Spleen (tissue), 11 donors: ENCODE measurements at regions not wholly inside any gene's neighbourhood (a gene's known extent, or its start where the extent isn't known, plus 50 kb on each side); places are given as distances from the start of the nearest gene placed in this dataset.

Experiments used
- DNase-seq: peaks from one replicate; pipeline ENCODE4 v3.0.0-alpha.2; 2020
- H3K27ac ChIP-seq, 8 donors: fragments of 200-600 bp; sonication (generic) in 7 of 8; 1 replicate in 4 of 8; 2 replicates in 4 of 8; pipeline versions ENCODE4 v1.5.0 to v1.8.0; 2016 to 2021; ENCODE audit warnings: inconsistent platforms in 4 of 8, mild to moderate bottlenecking in 4 of 8, moderate library complexity in 1 of 8
- H3K27me3 ChIP-seq, 7 donors: fragments of 200-600 bp; sonication (generic) in 6 of 7; replicated peaks in 1 of 7; 1 replicate in 4 of 7; 2 replicates in 3 of 7; pipeline versions ENCODE4 v1.5.0 to v1.8.0; 2016 to 2021; ENCODE audit warnings: inconsistent platforms in 3 of 7, mild to moderate bottlenecking in 1 of 7
- H3K36me3 ChIP-seq, 6 donors: fragments of 200-600 bp; sonication (generic) in 5 of 6; 1 replicate in 4 of 6; 2 replicates in 2 of 6; pipeline versions ENCODE4 v1.5.0 to v1.8.0; 2016 to 2021; ENCODE audit warnings: inconsistent platforms in 2 of 6
- H3K4me1 ChIP-seq, 6 donors: fragments of 200-600 bp; sonication (generic) in 5 of 6; 1 replicate in 3 of 6; 2 replicates in 3 of 6; pipeline versions ENCODE4 v1.5.0 to v1.8.0; 2016 to 2021; ENCODE audit warnings: inconsistent platforms in 3 of 6
- H3K4me3 ChIP-seq, 8 donors: fragments of 200-600 bp; sonication (generic) in 7 of 8; 1 replicate in 4 of 8; 2 replicates in 4 of 8; pipeline versions ENCODE4 v1.5.0 to v1.8.0; 2016 to 2021; ENCODE audit warnings: inconsistent platforms in 4 of 8, mild to moderate bottlenecking in 4 of 8, moderate library complexity in 2 of 8
- H3K9me3 ChIP-seq, 8 donors: fragments of 200-600 bp; sonication (generic) in 7 of 8; 1 replicate in 4 of 8; 2 replicates in 4 of 8; pipeline versions ENCODE4 v1.5.0 to v1.8.0; 2016 to 2021; ENCODE audit warnings: inconsistent platforms in 4 of 8
- CTCF ChIP-seq, 11 experiments: fragments of 200-600 bp in 7 of 11; fragments of 450-650 bp in 4 of 11; sonication (generic) in 4 of 11; IDR thresholded peaks in 8 of 11; conservative IDR thresholded peaks in 3 of 11; 1 replicate in 7 of 11; 2 replicates in 4 of 11; pipeline versions ENCODE4 v1.4.0 to v1.8.0; 2016 to 2021; ENCODE audit warnings: antibody characterized with exemption in 11 of 11, inconsistent platforms in 4 of 11, mild to moderate bottlenecking in 1 of 11
- POLR2A ChIP-seq, 3 donors: fragments of 450-650 bp; IDR thresholded peaks; one replicate each; pipeline ENCODE4 v1.5.1; 2017; ENCODE audit warnings: antibody characterized with exemption in 3 of 3, mild to moderate bottlenecking in 1 of 3
- POLR2AphosphoS5 ChIP-seq, 3 donors: sonication (generic); formaldehyde crosslinking; IDR thresholded peaks; one replicate each; pipeline ENCODE4 v1.5.1; 2017; ENCODE audit warnings: antibody characterized with exemption in 3 of 3
- WGBS, 5 donors: extraction: QIAGEN DNeasy Blood & Tissue Kit in 3 of 5; methylation state at CpG; one replicate each; pipeline versions ENCODE4 v1.1.5 to v1.1.7; 2013 to 2018; 5-methylcytosine and 5-hydroxymethylcytosine counted together
- intact Hi-C: fragments of 100-400 bp; cut with DNase I; formaldehyde crosslinking; loops from one replicate; pipeline ENCODE4 v1.15.0; 2023; ENCODE audit warnings: low total_unique reads
- donor health status: healthy with polysubstance abuse.
- donor health status: DM: no; HTN: no; CAD: no; lungs with moderate emphysema.
- donor health status: DM: no; HTN: no; CAD: no.
- donor health status: Bipolar disorder and iron deficiency.
- donor health status: healthy.
- donor health status: DM: no; HTN: no; CAD: no.
- donor health status: DM: yes; HTN: yes; CAD: no.

GRCh38 chr19:30659638-30660037 lies 287.5 kb downstream of the ZNF536 start:
- no peaks in the 10 kb centered on the region for H3K36me3 ChIP-seq
- H3K27ac ChIP-seq, result no peak overlapping the region
- TF ChIP-seq POLR2A (IDR thresholded peaks at IDR 0.05), result no peak
- TF ChIP-seq CTCF (IDR thresholded peaks at IDR 0.05 in 8 of 11, conservative IDR thresholded peaks at IDR 0.05 in 3 of 11), result no peak
- no peak for TF ChIP-seq POLR2AphosphoS5 (IDR thresholded peaks at IDR 0.05)
- intact Hi-C loops, result no loop called here
- H3K9me3 ChIP-seq, result peaks cover 0 to 6% (median 0%) of the 10 kb centered on the region in 8 donors
- peaks cover 0 to 5% (median 0%) of the 10 kb centered on the region in 6 donors for H3K4me1 ChIP-seq
- no peak for DNase-seq
- no peak overlapping the region for H3K4me3 ChIP-seq
- H3K27me3 ChIP-seq, result peaks cover 0 to 9% (median 0%) of the 10 kb centered on the region in 7 donors

GRCh38 chr19:30656520-30657100 lies 284.4 kb downstream of the ZNF536 start:
- WGBS, 5 donors, result 79 to 88% (median 87%) methylated on average over 10 of the region's 10 CpGs
- peaks cover 0 to 18% (median 0%) of the 10 kb centered on the region in 7 donors for H3K27me3 ChIP-seq
- H3K27ac ChIP-seq, result no peak overlapping the region
- intact Hi-C loops, result no loop called here
- no peaks in the 10 kb centered on the region for H3K36me3 ChIP-seq
- TF ChIP-seq POLR2AphosphoS5 (IDR thresholded peaks at IDR 0.05) (no peak), CTCF (IDR thresholded peaks at IDR 0.05 in 8 of 11, conservative IDR thresholded peaks at IDR 0.05 in 3 of 11) (no peak), POLR2A (IDR thresholded peaks at IDR 0.05) (no peak)
- no peaks in the 10 kb centered on the region for H3K4me1 ChIP-seq
- H3K9me3 ChIP-seq, result peaks cover 0 to 6% (median 0%) of the 10 kb centered on the region in 8 donors
- no peak for DNase-seq
- H3K4me3 ChIP-seq, result no peak overlapping the region

- Histone ChIP-seq H3K27ac (no peak overlapping the region), H3K4me3 (no peak overlapping the region), H3K27me3 (peaks cover 0 to 33% (median 0%) of the 10 kb centered on the region in 7 donors), H3K4me1 (no peaks in the 10 kb centered on the region), H3K36me3 (no peaks in the 10 kb centered on the region), H3K9me3 (no peaks in the 10 kb centered on the region)
- intact Hi-C loops, result loop anchor here (5.0 kb wide), 1 partner anchor 432 kb away; no protein-coding TSS in a partner anchor
- WGBS, 5 donors, result 76 to 86% (median 80%) methylated on average over 13 of the region's 13 CpGs
- no peak for TF ChIP-seq POLR2A (IDR thresholded peaks at IDR 0.05)
- TF ChIP-seq CTCF (IDR thresholded peaks at IDR 0.05 in 8 of 11, conservative IDR thresholded peaks at IDR 0.05 in 3 of 11), result no peak
- no peak for TF ChIP-seq POLR2AphosphoS5 (IDR thresholded peaks at IDR 0.05)
- no peak for DNase-seq
Measured at GRCh38 chr19:30653646-30654386, 281.6 kb downstream of the ZNF536 start.

- WGBS, 5 donors, result 75 to 84% (median 83%) methylated on average over 8 to 10 of the region's 10 CpGs
- Histone ChIP-seq H3K4me3 (no peak overlapping the region), H3K4me1 (no peaks in the 10 kb centered on the region), H3K36me3 (no peaks in the 10 kb centered on the region), H3K27me3 (peaks cover 0 to 40% (median 6%) of the 10 kb centered on the region in 7 donors), H3K27ac (no peak overlapping the region), H3K9me3 (no peaks in the 10 kb centered on the region)
- TF ChIP-seq CTCF (IDR thresholded peaks at IDR 0.05 in 8 of 11, conservative IDR thresholded peaks at IDR 0.05 in 3 of 11), result no peak
- TF ChIP-seq POLR2A (IDR thresholded peaks at IDR 0.05), result no peak
- TF ChIP-seq POLR2AphosphoS5 (IDR thresholded peaks at IDR 0.05), result no peak
- intact Hi-C loops, result loop anchor here (5.0 kb wide), 1 partner anchor 430 kb away; no protein-coding TSS in a partner anchor
- DNase-seq, result no peak
Measured at GRCh38 chr19:30652751-30653150, 280.6 kb downstream of the ZNF536 start.
